GM19438 (cell line): ENCODE measurements at regions not wholly inside any gene's neighbourhood (a gene's known extent, or its start where the extent isn't known, plus 50 kb on each side); places are given as distances from the start of the nearest gene placed in this dataset.
"Not testable (repeated sequence)": the region's sequence is repeated elsewhere in the genome, so short reads cannot be mapped to it uniquely, and the experiment has no call there.

ENCODE experiments used
- ATAC-seq: cut with Tn5 transposase; IDR thresholded peaks from one replicate; pipeline ENCODE4 v1.9.1; 2021; ENCODE audit warnings: low read depth; ENCODE audit not compliant: unreplicated experiment

GRCh38 chr5:94027145-94027544, 285.7 kb upstream of the POU5F2 start:
- ATAC-seq: no peak

GRCh38 chr5:94025788-94026473, 284.5 kb upstream of the POU5F2 start:
- ATAC-seq: no peak

- no peak for ATAC-seq
These were observed 283.2 kb upstream of the POU5F2 start for GRCh38 chr5:94024620-94025019.

- ATAC-seq: no peak
These were observed 282.7 kb upstream of the POU5F2 start for GRCh38 chr5:94024101-94024500.

- no peak for ATAC-seq
These were observed 279.8 kb upstream of the POU5F2 start for GRCh38 chr5:94021246-94021645.

GRCh38 chr5:94017579-94017978, 276.2 kb upstream of the POU5F2 start:
- ATAC-seq: no peak

GRCh38 chr5:94010814-94011213, 269.4 kb upstream of the POU5F2 start:
- no peak for ATAC-seq

- no peak for ATAC-seq
These were observed 267.8 kb upstream of the POU5F2 start for GRCh38 chr5:94009161-94009560.

GRCh38 chr5:93998951-93999455, 257.6 kb upstream of the POU5F2 start:
- no peak for ATAC-seq

- no peak for ATAC-seq
These were observed 256.2 kb upstream of the POU5F2 start for GRCh38 chr5:93997562-93997961.

GRCh38 chr5:93995126-93995621, 253.8 kb upstream of the POU5F2 start:
- no peak for ATAC-seq

GRCh38 chr5:93993161-93993560, 251.8 kb upstream of the POU5F2 start:
- ATAC-seq: no peak

GRCh38 chr5:93990504-93991070, 249.2 kb upstream of the POU5F2 start:
- no peak for ATAC-seq

- not testable (repeated sequence) for ATAC-seq
These were observed 244.7 kb upstream of the POU5F2 start for GRCh38 chr5:93985940-93986570.

- no peak for ATAC-seq
These were observed 236.8 kb upstream of the POU5F2 start for GRCh38 chr5:93978222-93978621.

GRCh38 chr5:93967923-93968322, 226.5 kb upstream of the POU5F2 start:
- ATAC-seq: no peak

GRCh38 chr5:93964421-93964820, 223.0 kb upstream of the POU5F2 start:
- no peak for ATAC-seq

GRCh38 chr5:93960042-93960441, 218.6 kb upstream of the POU5F2 start:
- no peak for ATAC-seq

GRCh38 chr5:93956006-93956405, 214.6 kb upstream of the POU5F2 start:
- no peak for ATAC-seq

- ATAC-seq: no peak
These were observed 213.1 kb upstream of the POU5F2 start for GRCh38 chr5:93954421-93955069.

- no peak for ATAC-seq
These were observed 212.0 kb upstream of the POU5F2 start for GRCh38 chr5:93953442-93953841.
